ENCODE measurements at regions not wholly inside any gene's neighbourhood (a gene's known extent, or its start where the extent isn't known, plus 50 kb on each side); places are given as distances from the start of the nearest gene placed in this dataset.
A peak's percentile ranks its signal among the peaks of the same experiment; 100 is the strongest.

GRCh38 chr13:78241278-78241919, 322.8 kb upstream of the EDNRB start:
- no peak overlapping the region for H3K4me3 ChIP-seq (ENCODE audit: low read depth, low read length)
- no peak for DNase-seq (ENCODE audit: low read depth)
- peak; percentile 94 for TF ChIP-seq CTCF (conservative IDR thresholded peaks at IDR 0.05; ENCODE audit: low read depth, low read length)

- TF ChIP-seq CTCF (conservative IDR thresholded peaks at IDR 0.05; ENCODE audit: low read depth, low read length): no peak
Observed at GRCh38 chr13:78239714-78240113, 321.1 kb upstream of the EDNRB start.

GRCh38 chr13:78238911-78239310, 320.3 kb upstream of the EDNRB start:
- H3K4me3 ChIP-seq (ENCODE audit: low read depth, low read length): no peak overlapping the region
- no peak for DNase-seq (ENCODE audit: low read depth)
- TF ChIP-seq CTCF (conservative IDR thresholded peaks at IDR 0.05; ENCODE audit: low read depth, low read length): no peak

More at GRCh38 chr13:78239714-78240113, 321.1 kb upstream of the EDNRB start:
- no peak overlapping the region for H3K4me3 ChIP-seq (ENCODE audit: low read depth, low read length)
- DNase-seq (ENCODE audit: low read depth): no peak

- no peak overlapping the region for H3K4me3 ChIP-seq (ENCODE audit: low read depth, low read length)
- no peak for DNase-seq (ENCODE audit: low read depth)
- TF ChIP-seq CTCF (conservative IDR thresholded peaks at IDR 0.05; ENCODE audit: low read depth, low read length): no peak
Observed at GRCh38 chr13:78228940-78229339, 310.3 kb upstream of the EDNRB start.

- H3K4me3 ChIP-seq (ENCODE audit: low read depth, low read length): no peak overlapping the region
- DNase-seq (ENCODE audit: low read depth): no peak
- no peak for TF ChIP-seq CTCF (conservative IDR thresholded peaks at IDR 0.05; ENCODE audit: low read depth, low read length)
Observed at GRCh38 chr13:78228211-78228610, 309.6 kb upstream of the EDNRB start.

- no peak for DNase-seq (ENCODE audit: low read depth)
- H3K4me3 ChIP-seq (ENCODE audit: low read depth, low read length): no peak overlapping the region
- no peak for TF ChIP-seq CTCF (conservative IDR thresholded peaks at IDR 0.05; ENCODE audit: low read depth, low read length)
Observed at GRCh38 chr13:78227709-78228108, 309.1 kb upstream of the EDNRB start.

- no peak for DNase-seq (ENCODE audit: low read depth)
- no peak for TF ChIP-seq CTCF (conservative IDR thresholded peaks at IDR 0.05; ENCODE audit: low read depth, low read length)
- no peak overlapping the region for H3K4me3 ChIP-seq (ENCODE audit: low read depth, low read length)
Observed at GRCh38 chr13:78215458-78216108, 297.0 kb upstream of the EDNRB start.
